ENCODE measurements at regions not wholly inside any gene's neighbourhood (a gene's known extent, or its start where the extent isn't known, plus 50 kb on each side); places are given as distances from the start of the nearest gene placed in this dataset.

DNA sequence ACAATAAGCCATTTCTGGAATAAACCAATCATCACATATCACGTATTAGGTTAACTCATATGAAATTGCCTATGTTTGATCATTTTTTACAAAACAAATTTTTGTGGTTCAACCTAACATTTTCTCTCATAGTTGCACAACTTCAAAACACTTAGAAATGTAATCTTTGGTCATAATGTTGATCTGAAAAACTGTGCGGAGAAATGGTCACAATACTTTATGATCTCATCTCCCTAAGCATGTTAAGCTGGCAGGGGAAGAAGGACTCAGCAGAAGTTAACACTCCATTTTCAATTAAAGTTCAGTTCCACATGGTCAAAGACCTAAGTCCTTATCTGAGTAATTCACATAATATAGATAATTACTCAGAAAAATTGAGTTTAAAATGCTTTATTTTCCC, 194.8 kb downstream of the CAPZA3 start:
- no peak for TF ChIP-seq CTCF (conservative IDR thresholded peaks at IDR 0.05; ENCODE audit: low read length)
- TF ChIP-seq EZH2phosphoT487 (IDR thresholded peaks at IDR 0.05; ENCODE audit: borderline replicate concordance): no peak

Data from Loucy (cell line).